ENCODE measurements at regions not wholly inside any gene's neighbourhood (a gene's known extent, or its start where the extent isn't known, plus 50 kb on each side); places are given as distances from the start of the nearest gene placed in this dataset.
"Not testable (repeated sequence)": the region's sequence is repeated elsewhere in the genome, so short reads cannot be mapped to it uniquely, and the experiment has no call there.

DNA sequence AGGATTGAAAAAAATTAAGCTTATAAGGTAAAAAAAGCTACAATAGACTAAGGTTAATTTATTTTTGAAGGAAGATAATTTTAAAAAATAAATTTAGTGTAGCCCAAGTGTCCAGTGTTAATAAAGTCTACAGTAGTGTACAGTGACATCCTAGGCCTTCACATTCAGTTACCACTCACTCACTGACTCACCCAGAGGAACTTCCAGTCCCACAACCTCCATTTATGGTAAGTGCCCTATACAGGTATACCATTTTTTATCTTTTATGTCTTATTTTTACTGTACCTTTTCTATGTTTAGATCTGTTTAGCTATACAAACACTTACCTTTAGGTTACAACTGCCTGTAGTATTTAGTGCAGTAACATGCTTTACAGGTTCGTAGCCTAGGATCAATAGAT, 79.8 kb upstream of the ZNF462 start:
- CTCF ChIA-PET, result no interaction called here
- H3K4me3 Mint-ChIP-seq, result no peak overlapping the region

DNA sequence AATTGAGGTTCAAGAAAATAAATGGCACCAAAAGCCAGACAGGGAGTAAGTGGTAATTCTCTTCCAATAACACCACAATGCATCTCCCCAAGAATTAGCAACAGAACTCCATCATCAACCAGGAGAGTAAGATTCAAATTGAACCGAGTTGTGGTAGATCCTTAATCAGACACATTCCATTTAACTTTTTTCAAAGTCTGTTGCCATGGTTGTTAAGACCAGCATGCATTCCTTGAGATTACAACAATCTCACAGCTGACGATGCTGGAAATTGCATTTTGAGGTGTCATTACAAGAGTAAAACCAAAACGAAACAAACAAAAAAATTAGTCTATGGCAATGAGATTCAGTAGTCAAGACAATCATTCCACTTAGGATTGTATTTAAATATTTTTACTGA, 78.9 kb upstream of the ZNF462 start:
- H3K4me3 Mint-ChIP-seq, result no peak overlapping the region
- no peaks in the 10 kb centered on the region for H3K27me3 ChIP-seq (ENCODE audit: control insufficient read depth in 2 of 2, insufficient read depth in 2 of 2, low read length in 2 of 2)
- no peaks in the 10 kb centered on the region for H3K36me3 Mint-ChIP-seq
- no peaks in the 10 kb centered on the region for H3K4me1 ChIP-seq (ENCODE audit: control insufficient read depth in 2 of 2, insufficient read depth in 2 of 2, low read length in 2 of 2)
- ATAC-seq, result no peak
- H3K27me3 Mint-ChIP-seq, result no peaks in the 10 kb centered on the region
- CTCF ChIA-PET, result no interaction called here
- no peaks in the 10 kb centered on the region for H3K9me3 ChIP-seq (ENCODE audit: control insufficient read depth in 2 of 3, low read length in 3 of 3)
- DNase-seq, result no peak
- POLR2A ChIA-PET, result no interaction called here
- intact Hi-C loops (cut with micrococcal nuclease), result no loop called here
- no peak overlapping the region for H3K27ac ChIP-seq (ENCODE audit: low read depth, low read length)
- H3K9me3 Mint-ChIP-seq, result peaks cover 0 to 9% (median 0%) of the 10 kb centered on the region in 11 donors
- H3K4me1 Mint-ChIP-seq, result no peaks in the 10 kb centered on the region
- no peaks in the 10 kb centered on the region for H3K36me3 ChIP-seq (ENCODE audit: control insufficient read depth in 2 of 3, insufficient read depth in 3 of 3, low read length in 3 of 3)
- H3K4me3 ChIP-seq (ENCODE audit: low read length), result no peak overlapping the region
- no peak overlapping the region for H3K27ac Mint-ChIP-seq

More for the DNA sequence above, 79.8 kb upstream of the ZNF462 start:
- H3K9me3 Mint-ChIP-seq, result peaks cover 0 to 9% (median 0%) of the 10 kb centered on the region in 11 donors
- Histone ChIP-seq H3K27me3 (ENCODE audit: control insufficient read depth in 2 of 2, insufficient read depth in 2 of 2, low read length in 2 of 2) (no peaks in the 10 kb centered on the region), H3K4me3 (ENCODE audit: low read length) (no peak overlapping the region), H3K36me3 (ENCODE audit: control insufficient read depth in 2 of 3, insufficient read depth in 3 of 3, low read length in 3 of 3) (no peaks in the 10 kb centered on the region), H3K4me1 (ENCODE audit: control insufficient read depth in 2 of 2, insufficient read depth in 2 of 2, low read length in 2 of 2) (no peaks in the 10 kb centered on the region), H3K27ac (ENCODE audit: low read depth, low read length) (no peak overlapping the region), H3K9me3 (ENCODE audit: control insufficient read depth in 2 of 3, low read length in 3 of 3) (no peaks in the 10 kb centered on the region)
- POLR2A ChIA-PET, result no interaction called here
- DNase-seq (no peak), ATAC-seq (no peak)
- no peaks in the 10 kb centered on the region for H3K27me3 Mint-ChIP-seq
- H3K36me3 Mint-ChIP-seq, result no peaks in the 10 kb centered on the region
- intact Hi-C loops (cut with micrococcal nuclease), result no loop called here
- no peaks in the 10 kb centered on the region for H3K4me1 Mint-ChIP-seq
- no peak overlapping the region for H3K27ac Mint-ChIP-seq

DNA sequence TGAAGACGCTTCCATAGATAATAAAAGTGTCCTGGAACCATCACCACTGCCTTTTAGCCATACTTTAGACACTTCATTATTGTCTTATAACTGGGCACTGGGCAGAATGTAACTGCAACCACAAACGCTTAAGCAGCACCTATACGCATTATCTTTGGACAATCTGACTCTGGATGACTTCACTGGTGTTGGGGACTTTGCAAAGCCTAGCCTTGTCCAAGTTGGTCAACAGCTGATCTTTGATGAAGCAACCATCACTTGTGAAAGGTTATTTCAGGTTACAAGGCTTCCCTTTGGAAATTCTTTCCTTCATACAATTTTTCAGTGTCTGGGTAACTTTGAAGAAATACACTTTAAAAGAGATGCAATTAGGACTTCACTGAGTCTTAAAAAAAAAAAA, 77.8 kb upstream of the ZNF462 start:
- Mint-ChIP-seq H3K4me1 (no peaks in the 10 kb centered on the region), H3K36me3 (no peaks in the 10 kb centered on the region), H3K27me3 (no peaks in the 10 kb centered on the region), H3K4me3 (no peak overlapping the region), H3K27ac (no peak overlapping the region), H3K9me3 (peaks cover 0 to 5% (median 0%) of the 10 kb centered on the region in 11 donors)
- DNase-seq (no peak), ATAC-seq (no peak)
- ChIA-PET POLR2A (no interaction called here), CTCF (no interaction called here)
- no peaks in the 10 kb centered on the region for H3K36me3 ChIP-seq (ENCODE audit: control insufficient read depth in 2 of 3, insufficient read depth in 3 of 3, low read length in 3 of 3)
- no peak overlapping the region for H3K4me3 ChIP-seq (ENCODE audit: low read length)
- H3K9me3 ChIP-seq (ENCODE audit: control insufficient read depth in 2 of 3, low read length in 3 of 3), result no peaks in the 10 kb centered on the region
- H3K27ac ChIP-seq (ENCODE audit: low read depth, low read length), result no peak overlapping the region
- no peaks in the 10 kb centered on the region for H3K27me3 ChIP-seq (ENCODE audit: control insufficient read depth in 2 of 2, insufficient read depth in 2 of 2, low read length in 2 of 2)
- no peaks in the 10 kb centered on the region for H3K4me1 ChIP-seq (ENCODE audit: control insufficient read depth in 2 of 2, insufficient read depth in 2 of 2, low read length in 2 of 2)
- intact Hi-C loops (cut with micrococcal nuclease), result no loop called here

DNA sequence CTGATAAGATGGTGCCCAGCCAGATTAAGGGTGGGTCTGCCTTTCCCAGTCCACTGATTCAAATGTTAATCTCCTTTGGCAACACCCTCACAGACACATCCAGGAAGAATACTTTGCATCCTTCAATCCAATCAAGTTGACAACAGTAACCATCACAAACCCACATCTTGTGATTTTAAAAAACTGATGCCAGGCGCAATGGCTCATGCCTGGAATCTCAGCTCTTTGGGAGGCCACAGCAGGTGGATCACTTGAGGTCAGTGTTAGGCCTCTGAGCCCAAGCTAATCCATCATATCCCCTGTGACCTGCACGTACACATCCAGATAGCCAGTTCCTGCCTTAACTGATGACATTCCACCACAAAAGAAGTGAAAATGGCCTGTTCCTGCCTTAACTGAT, 74.9 kb upstream of the ZNF462 start:
- H3K27ac ChIP-seq (ENCODE audit: low read depth, low read length); CTCF ChIA-PET; H3K4me1 Mint-ChIP-seq; H3K27me3 ChIP-seq (ENCODE audit: control insufficient read depth in 2 of 2, insufficient read depth in 2 of 2, low read length in 2 of 2); H3K9me3 Mint-ChIP-seq; H3K36me3 Mint-ChIP-seq; H3K36me3 ChIP-seq (ENCODE audit: control insufficient read depth in 2 of 3, insufficient read depth in 3 of 3, low read length in 3 of 3); H3K27me3 Mint-ChIP-seq; H3K4me3 Mint-ChIP-seq; H3K9me3 ChIP-seq (ENCODE audit: control insufficient read depth in 2 of 3, low read length in 3 of 3); intact Hi-C loops (cut with micrococcal nuclease); POLR2A ChIA-PET; DNase-seq; H3K27ac Mint-ChIP-seq; H3K4me1 ChIP-seq (ENCODE audit: control insufficient read depth in 2 of 2, insufficient read depth in 2 of 2, low read length in 2 of 2); ATAC-seq; H3K4me3 ChIP-seq (ENCODE audit: low read length): not testable (repeated sequence)

DNA sequence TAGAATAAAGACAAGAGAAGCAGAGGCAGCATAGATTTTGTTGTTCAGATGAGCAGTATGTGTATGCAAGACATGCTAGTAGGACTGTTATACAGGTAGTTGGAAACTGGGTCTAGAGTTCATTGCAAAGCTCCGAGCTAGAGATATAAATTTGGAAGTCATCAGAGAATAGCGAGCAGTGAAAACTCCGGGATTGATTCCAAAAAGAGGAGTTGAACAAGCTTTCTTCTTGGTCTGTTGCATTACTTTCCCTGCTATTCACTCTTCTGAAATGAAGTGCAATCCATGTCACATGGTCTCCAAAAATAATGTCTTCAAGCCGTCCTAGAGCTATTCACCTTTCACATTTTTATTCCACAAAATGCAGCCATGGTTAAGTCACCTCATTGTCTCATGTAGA, 67.9 kb upstream of the ZNF462 start:
- no peak for ATAC-seq
- DNase-seq, result no peak
- Mint-ChIP-seq H3K27ac (no peak overlapping the region), H3K4me3 (no peak overlapping the region), H3K36me3 (no peaks in the 10 kb centered on the region), H3K9me3 (peaks cover 0 to 4% (median 0%) of the 10 kb centered on the region in 11 donors), H3K27me3 (no peaks in the 10 kb centered on the region), H3K4me1 (no peaks in the 10 kb centered on the region)
- intact Hi-C loops (cut with micrococcal nuclease), result no loop called here
- Histone ChIP-seq H3K27ac (ENCODE audit: low read depth, low read length) (no peak overlapping the region), H3K36me3 (ENCODE audit: control insufficient read depth in 2 of 3, insufficient read depth in 3 of 3, low read length in 3 of 3) (no peaks in the 10 kb centered on the region), H3K9me3 (ENCODE audit: control insufficient read depth in 2 of 3, low read length in 3 of 3) (no peaks in the 10 kb centered on the region), H3K27me3 (ENCODE audit: control insufficient read depth in 2 of 2, insufficient read depth in 2 of 2, low read length in 2 of 2) (no peaks in the 10 kb centered on the region), H3K4me1 (ENCODE audit: control insufficient read depth in 2 of 2, insufficient read depth in 2 of 2, low read length in 2 of 2) (no peaks in the 10 kb centered on the region), H3K4me3 (ENCODE audit: low read length) (no peak overlapping the region)
- POLR2A ChIA-PET, result no interaction called here
- CTCF ChIA-PET, result no interaction called here

DNA sequence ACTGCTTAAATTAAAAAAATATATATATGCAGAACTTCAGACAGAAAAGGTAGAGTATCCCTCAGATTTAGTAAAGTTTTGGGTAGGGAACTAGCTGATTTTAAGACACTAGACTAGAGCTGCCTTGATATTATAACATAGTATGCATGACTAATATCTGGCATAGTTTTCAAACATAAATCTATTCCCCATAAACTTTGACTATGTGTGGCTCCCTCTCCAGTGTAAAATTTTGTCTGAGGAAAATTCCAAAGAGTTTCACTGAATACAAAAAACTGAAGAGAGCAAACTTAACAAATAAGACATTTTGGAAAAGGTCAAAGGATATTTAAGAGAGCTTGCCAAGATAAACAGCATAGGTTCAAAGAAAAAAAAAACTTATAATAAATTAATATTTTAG, 66.2 kb upstream of the ZNF462 start:
- CTCF ChIA-PET, result no interaction called here
- no peaks in the 10 kb centered on the region for H3K27me3 Mint-ChIP-seq
- intact Hi-C loops (cut with micrococcal nuclease), result no loop called here
- Histone ChIP-seq H3K9me3 (ENCODE audit: control insufficient read depth in 2 of 3, low read length in 3 of 3) (no peaks in the 10 kb centered on the region), H3K36me3 (ENCODE audit: control insufficient read depth in 2 of 3, insufficient read depth in 3 of 3, low read length in 3 of 3) (no peaks in the 10 kb centered on the region), H3K27ac (ENCODE audit: low read depth, low read length) (no peak overlapping the region), H3K4me1 (ENCODE audit: control insufficient read depth in 2 of 2, insufficient read depth in 2 of 2, low read length in 2 of 2) (no peaks in the 10 kb centered on the region), H3K4me3 (ENCODE audit: low read length) (no peak overlapping the region), H3K27me3 (ENCODE audit: control insufficient read depth in 2 of 2, insufficient read depth in 2 of 2, low read length in 2 of 2) (no peaks in the 10 kb centered on the region)
- ATAC-seq (no peak), DNase-seq (no peak)
- no peak overlapping the region for H3K27ac Mint-ChIP-seq
- POLR2A ChIA-PET, result no interaction called here
- peaks cover 0 to 5% (median under 1%) of the 10 kb centered on the region in 11 donors for H3K9me3 Mint-ChIP-seq
- no peaks in the 10 kb centered on the region for H3K4me1 Mint-ChIP-seq
- H3K4me3 Mint-ChIP-seq, result no peak overlapping the region
- H3K36me3 Mint-ChIP-seq, result no peaks in the 10 kb centered on the region

DNA sequence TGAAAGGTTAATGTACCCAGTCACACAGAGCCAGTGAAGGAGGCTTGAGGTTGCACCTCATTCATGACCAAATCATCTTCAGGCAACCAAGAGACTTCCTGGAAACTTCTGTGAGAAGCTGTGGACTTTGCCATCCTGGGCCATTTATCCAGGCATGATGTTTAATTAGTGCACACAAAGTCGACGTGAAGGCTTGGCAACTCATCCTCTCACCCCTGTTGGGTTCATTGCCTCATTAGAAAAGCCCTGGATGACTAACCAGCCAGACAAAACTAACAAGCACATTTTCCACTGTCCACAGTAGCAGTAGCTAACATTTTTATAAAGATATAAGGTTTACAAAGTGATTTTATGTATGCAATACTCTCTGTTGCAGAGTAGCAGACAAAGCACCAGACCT, 65.7 kb upstream of the ZNF462 start:
- ATAC-seq, result no peak
- Histone ChIP-seq H3K27ac (ENCODE audit: low read depth, low read length) (no peak overlapping the region), H3K27me3 (ENCODE audit: control insufficient read depth in 2 of 2, insufficient read depth in 2 of 2, low read length in 2 of 2) (no peaks in the 10 kb centered on the region), H3K4me3 (ENCODE audit: low read length) (no peak overlapping the region), H3K9me3 (ENCODE audit: control insufficient read depth in 2 of 3, low read length in 3 of 3) (no peaks in the 10 kb centered on the region), H3K36me3 (ENCODE audit: control insufficient read depth in 2 of 3, insufficient read depth in 3 of 3, low read length in 3 of 3) (no peaks in the 10 kb centered on the region), H3K4me1 (ENCODE audit: control insufficient read depth in 2 of 2, insufficient read depth in 2 of 2, low read length in 2 of 2) (no peaks in the 10 kb centered on the region)
- ChIA-PET POLR2A (no interaction called here), CTCF (no interaction called here)
- Mint-ChIP-seq H3K27ac (no peak overlapping the region), H3K27me3 (no peaks in the 10 kb centered on the region), H3K36me3 (no peaks in the 10 kb centered on the region), H3K9me3 (peaks cover 0 to 9% (median 2%) of the 10 kb centered on the region in 11 donors), H3K4me1 (no peaks in the 10 kb centered on the region), H3K4me3 (no peak overlapping the region)
- no peak for DNase-seq
- intact Hi-C loops (cut with micrococcal nuclease), result no loop called here

All from naive thymus-derived CD4-positive, alpha-beta T cell (primary cell).